HG02970 (cell line): ENCODE measurements at regions not wholly inside any gene's neighbourhood (a gene's known extent, or its start where the extent isn't known, plus 50 kb on each side); places are given as distances from the start of the nearest gene placed in this dataset.

Source experiments
- ATAC-seq: cut with Tn5 transposase; IDR thresholded peaks from one replicate; pipeline ENCODE4 v1.9.1; 2021; ENCODE audit warnings: mild to moderate bottlenecking, moderate library complexity, moderate number of reproducible peaks; ENCODE audit not compliant: unreplicated experiment, low FRiP score

- ATAC-seq = no peak
These were observed 376.3 kb downstream of the EPHA4 start for GRCh38 chr2:221195829-221196228.

- no peak for ATAC-seq
These were observed 374.8 kb downstream of the EPHA4 start for GRCh38 chr2:221197225-221197856.

- no peak for ATAC-seq
These were observed 373.8 kb downstream of the EPHA4 start for GRCh38 chr2:221198309-221198708.

- no peak for ATAC-seq
These were observed 371.8 kb downstream of the EPHA4 start for GRCh38 chr2:221200184-221200839.

- ATAC-seq = no peak
These were observed 369.7 kb downstream of the EPHA4 start for GRCh38 chr2:221202431-221202830.

- peak; percentile 78 for ATAC-seq
These were observed 369.0 kb downstream of the EPHA4 start for GRCh38 chr2:221203125-221203524.

- no peak for ATAC-seq
These were observed 368.2 kb downstream of the EPHA4 start for GRCh38 chr2:221203856-221204255.

GRCh38 chr2:221204699-221205098 is 367.4 kb downstream of the EPHA4 start:
- no peak for ATAC-seq

- ATAC-seq = no peak
These were observed 366.9 kb downstream of the EPHA4 start for GRCh38 chr2:221205103-221205673.

- no peak for ATAC-seq
These were observed 361.4 kb downstream of the EPHA4 start for GRCh38 chr2:221210686-221211085.

- ATAC-seq = no peak
These were observed 360.5 kb downstream of the EPHA4 start for GRCh38 chr2:221211653-221212052.

GRCh38 chr2:221212105-221212504 is 360.0 kb downstream of the EPHA4 start:
- no peak for ATAC-seq

- ATAC-seq = no peak
These were observed 356.6 kb downstream of the EPHA4 start for GRCh38 chr2:221215487-221215886.

- ATAC-seq = no peak
These were observed 355.5 kb downstream of the EPHA4 start for GRCh38 chr2:221216636-221217035.

- no peak for ATAC-seq
These were observed 346.4 kb downstream of the EPHA4 start for GRCh38 chr2:221225752-221226151.

- no peak for ATAC-seq
These were observed 343.8 kb downstream of the EPHA4 start for GRCh38 chr2:221228214-221228769.

- ATAC-seq = no peak
These were observed 343.0 kb downstream of the EPHA4 start for GRCh38 chr2:221229099-221229498.

GRCh38 chr2:221231511-221231910 is 340.6 kb downstream of the EPHA4 start:
- ATAC-seq = no peak

GRCh38 chr2:221235941-221236340 is 336.2 kb downstream of the EPHA4 start:
- ATAC-seq = no peak

GRCh38 chr2:221241072-221241471 is 331.0 kb downstream of the EPHA4 start:
- ATAC-seq = no peak

- no peak for ATAC-seq
These were observed 328.3 kb downstream of the EPHA4 start for GRCh38 chr2:221243771-221244170.

- ATAC-seq = no peak
These were observed 327.1 kb downstream of the EPHA4 start for GRCh38 chr2:221245045-221245444.
